HG03432 (cell line): ENCODE measurements at regions not wholly inside any gene's neighbourhood (a gene's known extent, or its start where the extent isn't known, plus 50 kb on each side); places are given as distances from the start of the nearest gene placed in this dataset.
A peak's percentile ranks its signal among the peaks of the same experiment; 100 is the strongest.
"Not testable (repeated sequence)": the region's sequence is repeated elsewhere in the genome, so short reads cannot be mapped to it uniquely, and the experiment has no call there.

Experiments used
- ATAC-seq: cut with Tn5 transposase; IDR thresholded peaks from one replicate; pipeline ENCODE4 v1.9.1; 2021; ENCODE audit warnings: mild to moderate bottlenecking, moderate library complexity; ENCODE audit not compliant: unreplicated experiment

DNA sequence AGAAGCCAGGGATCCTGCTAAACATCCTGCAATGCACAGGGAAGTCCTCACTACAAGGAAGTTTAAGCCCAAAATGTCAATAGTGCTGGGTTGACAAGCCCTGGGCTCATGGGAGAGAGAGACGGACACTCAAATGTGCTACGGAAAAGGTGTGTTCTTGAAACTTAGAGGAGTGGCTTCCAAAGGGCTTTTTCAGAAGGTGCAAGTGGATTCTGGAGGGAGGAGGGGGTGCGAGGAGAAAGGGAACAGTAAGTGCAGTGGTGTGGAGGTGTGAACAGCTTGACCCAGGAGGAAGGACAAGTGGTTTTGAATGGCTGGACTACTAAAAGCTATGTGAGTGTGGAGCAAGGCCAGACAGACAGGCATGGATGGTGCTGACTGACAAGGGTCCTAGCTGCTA lies 50.4 kb upstream of the CECR2 start:
- ATAC-seq, result no peak

DNA sequence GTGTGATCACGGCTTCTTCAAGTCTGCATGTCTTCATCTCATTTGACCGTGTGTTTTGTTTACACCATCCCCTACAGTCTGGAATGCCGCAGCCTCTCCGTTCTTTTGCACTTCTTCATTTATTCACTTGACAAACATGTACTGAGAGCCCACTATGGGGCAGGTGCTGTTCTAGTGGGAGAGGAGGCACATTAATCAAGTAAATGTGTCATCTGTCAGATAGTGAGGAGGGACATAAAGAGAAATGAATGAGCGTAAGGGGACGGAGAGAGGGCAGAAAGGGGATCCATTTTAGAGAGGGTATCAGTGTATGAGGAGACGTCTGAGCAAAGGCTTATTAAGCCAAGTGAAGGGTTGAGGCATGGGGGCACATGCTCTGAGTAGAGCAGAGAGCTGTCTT lies 54.0 kb upstream of the CECR2 start:
- ATAC-seq, result no peak

DNA sequence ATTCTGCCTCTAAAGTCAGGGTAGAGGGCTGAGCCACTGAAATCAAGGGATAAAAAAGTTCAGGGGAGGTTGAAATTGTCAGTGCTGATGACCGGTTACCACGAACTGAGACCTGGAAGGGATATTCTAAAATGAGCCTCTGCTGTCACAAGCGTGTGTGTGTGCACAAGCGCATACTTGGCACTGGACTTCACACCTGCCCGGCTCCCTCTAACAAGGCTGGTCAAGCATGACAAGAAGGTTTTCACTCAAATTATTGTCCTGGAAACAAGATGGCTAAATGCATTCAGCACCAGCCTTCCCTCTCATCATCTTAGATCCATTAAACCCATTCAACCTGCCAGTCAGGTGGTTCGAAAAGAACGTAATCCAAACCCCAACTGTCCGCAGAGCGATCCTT lies 54.8 kb upstream of the CECR2 start:
- ATAC-seq, result no peak

DNA sequence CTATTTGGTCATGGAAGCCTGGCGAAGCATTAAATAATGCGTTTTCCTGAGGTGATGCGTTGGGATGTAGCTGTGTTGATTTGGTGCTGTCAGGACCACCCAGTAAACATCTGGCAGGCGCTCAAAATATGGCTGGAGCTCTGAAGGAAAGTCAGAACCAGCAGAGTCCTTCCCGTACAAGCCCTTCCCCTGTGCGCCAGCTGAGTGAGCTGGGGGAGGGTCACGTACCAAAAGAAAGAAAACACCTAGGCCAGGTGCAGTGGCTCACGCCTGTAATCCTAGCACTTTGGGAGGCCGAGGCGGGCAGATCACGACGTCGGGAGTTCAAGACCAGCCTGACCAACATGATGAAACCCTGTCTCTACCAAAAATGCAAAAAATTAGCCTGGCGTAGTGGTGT lies 55.6 kb upstream of the CECR2 start:
- ATAC-seq, result no peak

DNA sequence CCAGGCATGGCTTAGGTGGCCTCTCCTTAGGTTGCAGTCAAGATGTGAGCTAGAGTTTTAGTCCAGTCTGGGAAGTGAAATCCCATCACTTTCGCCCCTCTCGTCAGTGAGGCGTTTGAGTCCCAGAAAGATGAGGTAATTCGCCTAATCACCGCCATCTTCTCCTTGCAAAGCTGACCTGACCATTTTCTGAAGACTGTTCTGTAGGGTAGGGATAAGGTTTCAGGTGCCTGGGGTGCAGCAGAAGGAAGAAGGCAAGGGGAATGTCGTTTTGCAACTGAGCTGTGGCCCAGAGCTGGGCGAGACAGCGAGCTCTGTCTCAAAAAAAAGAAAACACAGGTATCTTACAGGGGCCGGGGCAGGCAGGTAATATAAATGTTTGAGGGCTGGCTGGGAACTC lies 61.7 kb upstream of the CECR2 start:
- ATAC-seq, result no peak

DNA sequence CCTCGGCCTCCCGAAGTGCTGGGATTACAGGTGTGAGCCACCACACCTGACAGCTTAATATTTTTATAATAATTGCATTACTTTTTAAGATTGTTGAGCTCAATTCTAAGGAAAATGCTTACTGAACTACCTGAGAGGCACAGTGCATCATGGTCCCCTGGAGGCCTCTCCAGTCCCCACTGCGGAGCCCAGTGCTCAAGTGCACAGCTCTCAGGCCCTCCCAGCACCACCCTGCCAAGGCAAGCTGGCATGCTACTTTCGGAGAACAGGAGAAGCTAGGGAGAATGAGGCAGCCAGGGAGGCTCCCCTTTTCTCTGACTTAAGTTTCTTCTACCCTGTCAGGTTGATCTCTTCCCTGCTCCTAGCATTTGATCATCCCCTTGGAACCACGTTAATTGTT lies 64.2 kb upstream of the CECR2 start:
- no peak for ATAC-seq

DNA sequence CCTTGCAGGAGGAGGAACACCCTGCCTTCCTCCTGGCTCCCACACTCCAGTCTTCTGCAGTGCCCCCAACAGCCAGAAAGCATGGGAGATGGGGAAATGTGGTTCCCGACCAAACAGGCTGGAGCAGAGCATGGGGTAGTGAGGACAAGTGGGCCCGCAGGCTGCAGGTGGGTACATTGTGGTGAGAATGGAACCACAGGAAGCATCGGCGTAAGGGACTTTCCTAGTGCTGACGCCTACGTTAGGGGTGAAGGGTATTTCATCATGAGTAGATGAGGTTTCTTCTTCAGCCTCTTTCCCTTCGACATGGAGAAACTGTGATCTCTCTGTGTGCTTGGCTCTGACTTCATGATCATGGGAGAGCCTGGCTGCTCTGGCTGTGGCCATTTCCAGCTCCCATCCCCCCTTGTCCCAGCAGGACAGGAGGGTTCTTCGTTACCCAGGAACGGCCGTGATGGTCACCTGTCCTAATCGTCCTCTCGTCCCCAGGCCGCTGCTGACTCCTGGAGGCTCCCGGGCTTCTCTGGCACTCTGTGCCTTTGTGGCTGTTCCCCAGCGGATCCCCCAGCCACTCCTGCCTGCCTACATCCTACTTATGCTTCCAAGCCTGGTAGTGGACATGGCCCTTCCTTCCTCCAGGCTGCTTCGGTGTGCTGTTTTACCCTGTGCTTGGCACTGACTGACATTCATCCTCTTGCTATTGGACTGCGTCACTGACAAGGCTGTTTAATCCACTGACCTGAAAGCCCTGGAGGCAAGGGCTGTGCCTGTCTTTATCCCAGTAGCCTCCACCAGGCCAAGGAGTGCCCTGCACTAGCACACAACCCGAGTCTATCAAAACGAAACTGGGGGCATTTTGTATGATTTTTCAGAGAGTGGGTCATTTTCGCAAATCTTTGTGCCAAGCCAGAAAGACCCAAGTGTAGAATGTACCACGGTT lies 65.2 kb upstream of the CECR2 start:
- ATAC-seq, result peak; percentile 91

DNA sequence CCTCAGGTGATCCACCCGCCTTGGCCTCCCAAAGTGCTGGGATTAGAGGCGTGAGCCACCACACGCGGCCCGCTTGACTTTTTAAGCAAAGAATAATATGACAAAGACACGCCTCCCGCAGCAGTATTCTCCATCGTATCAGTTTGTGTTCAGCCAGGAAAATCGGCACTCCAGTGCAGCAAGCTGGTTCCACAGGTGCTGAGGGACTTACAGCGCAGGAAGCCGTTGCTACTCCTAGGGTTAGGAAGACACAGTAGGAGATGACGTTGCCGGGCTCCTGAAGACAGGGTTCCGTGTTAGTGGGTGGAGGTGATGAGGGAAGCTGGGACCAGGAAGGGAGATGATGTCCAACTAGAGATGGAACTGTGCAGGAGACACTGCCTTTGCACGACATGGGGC lies 65.8 kb upstream of the CECR2 start:
- no peak for ATAC-seq

DNA sequence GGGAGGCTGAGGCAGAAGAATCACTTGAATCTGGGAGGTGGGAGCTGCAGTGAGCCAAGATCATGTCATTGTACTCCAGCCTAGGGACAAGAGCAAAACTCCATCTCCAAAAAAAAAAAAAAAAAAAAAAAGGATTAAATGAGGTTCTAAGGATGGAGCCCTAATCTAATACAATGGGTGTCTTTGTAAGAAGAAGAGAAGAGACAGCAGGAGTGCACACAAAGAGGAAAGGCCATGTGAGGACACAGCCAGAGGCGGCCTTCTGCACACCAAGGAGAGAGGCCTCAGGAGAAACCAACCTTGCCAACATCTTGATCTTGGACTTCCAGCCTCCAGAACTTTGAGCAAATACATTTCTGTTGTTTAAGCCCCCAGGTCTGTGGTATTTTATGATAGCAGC lies 66.6 kb upstream of the CECR2 start:
- no peak for ATAC-seq

DNA sequence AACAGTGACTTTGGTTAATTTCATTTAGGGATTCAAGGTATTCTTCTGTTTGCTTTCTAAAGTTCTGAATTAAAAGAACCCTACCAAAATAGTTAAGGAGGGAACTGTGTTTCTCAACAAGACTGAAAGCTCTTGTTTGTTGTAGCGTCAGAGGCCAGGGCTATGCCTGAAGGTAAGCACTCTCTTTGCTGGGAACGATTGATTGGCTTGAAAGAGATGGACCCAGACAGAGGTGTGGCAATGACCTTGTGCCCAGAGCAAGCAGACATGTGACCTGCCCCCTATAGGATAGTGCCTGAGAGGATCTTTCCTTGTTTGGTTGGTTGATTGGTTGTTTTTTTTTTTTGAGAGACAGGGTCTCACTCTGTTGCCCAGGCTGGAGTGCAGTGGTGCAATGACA lies 68.3 kb upstream of the CECR2 start:
- no peak for ATAC-seq

DNA sequence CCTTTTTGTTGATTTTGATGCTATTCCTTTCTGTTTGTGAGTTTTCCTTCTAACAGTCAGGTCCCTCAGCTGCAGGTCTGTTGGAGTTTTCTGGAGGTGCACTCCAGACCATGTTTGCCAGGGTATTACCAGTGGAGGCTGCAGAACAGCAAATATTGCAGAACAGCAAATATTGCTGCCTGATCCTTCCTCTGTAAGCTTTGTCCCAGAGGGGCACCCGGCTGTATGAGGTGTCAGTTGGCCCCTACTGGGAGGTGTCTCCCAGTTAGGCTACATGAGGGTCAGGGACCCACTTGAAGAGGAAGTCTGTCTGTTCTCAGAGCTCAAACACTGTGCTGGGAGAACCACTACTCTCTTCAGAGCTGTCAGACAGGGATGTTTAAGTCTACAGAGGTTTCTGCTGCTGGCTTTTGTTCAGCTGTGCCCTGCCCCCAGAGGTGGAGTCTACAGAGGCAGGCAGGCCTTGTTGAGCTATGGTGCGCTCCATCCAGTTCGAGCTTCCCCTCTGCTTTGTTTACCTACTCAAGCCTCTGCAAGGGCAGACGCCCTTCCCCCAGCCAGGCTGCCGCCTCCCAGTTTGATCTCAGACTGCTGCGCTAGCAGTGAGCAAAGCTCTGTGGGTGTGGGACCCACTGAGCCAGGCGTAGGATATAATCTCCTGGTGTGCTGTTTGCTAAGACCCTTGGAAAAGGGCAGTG lies 70.3 kb upstream of the CECR2 start:
- not testable (repeated sequence) for ATAC-seq

DNA sequence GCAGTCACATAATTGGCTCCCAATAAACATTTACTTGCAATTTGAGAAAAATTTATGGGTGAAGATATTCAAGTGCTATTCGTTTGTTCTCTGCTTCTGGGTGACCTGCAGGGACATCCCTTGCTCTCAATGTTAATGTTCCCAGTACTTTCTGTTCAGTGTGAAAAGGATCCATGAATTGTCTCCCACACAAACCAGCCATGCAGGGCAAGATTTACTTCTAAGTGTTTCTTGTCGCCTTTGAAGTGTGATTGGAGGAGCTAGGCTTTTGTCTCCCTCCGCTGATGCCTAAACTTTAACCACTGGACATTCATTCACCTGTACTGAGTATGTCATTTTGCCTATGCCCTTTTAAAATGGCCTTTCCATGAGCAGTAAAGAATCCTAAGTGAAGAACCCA lies 66.4 kb upstream of the ADA2 start:
- no peak for ATAC-seq

DNA sequence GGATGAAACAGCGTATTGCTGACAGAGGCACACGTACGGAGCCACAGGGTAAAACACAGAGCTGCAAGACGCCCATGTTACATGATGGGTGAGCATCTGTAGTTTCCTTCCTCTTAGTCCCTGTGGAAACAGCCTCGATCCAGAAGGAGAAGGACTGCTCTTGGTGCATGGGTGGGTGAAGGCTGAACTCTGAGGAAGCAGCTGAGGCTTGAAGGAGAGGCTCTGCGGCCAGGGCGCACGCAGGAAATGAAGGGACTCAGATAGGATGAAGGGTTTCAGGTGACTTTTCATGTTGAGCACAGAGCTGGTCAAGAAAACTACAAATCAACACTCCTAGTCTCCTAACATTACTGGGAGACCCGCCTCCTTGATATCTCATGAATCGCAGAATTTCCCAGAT lies 65.7 kb upstream of the ADA2 start:
- ATAC-seq, result no peak

DNA sequence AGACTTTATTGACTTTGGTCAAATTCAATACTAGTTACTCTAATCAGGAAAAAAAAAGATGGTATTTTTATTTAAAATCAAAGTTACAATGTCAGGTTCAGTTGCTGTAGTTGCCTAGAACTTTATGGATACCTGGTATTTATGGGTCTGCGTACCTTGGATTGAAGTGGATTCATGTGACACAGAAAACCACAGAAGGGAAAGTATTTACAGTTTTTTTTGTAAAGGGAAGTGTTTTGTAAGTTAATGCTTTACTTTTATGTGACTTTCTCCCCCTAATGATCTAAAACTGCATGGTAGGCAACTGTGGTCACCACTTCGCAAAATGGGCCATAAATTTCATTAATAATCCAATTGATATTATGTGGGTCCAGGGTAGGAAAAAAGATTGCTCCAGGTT lies 65.2 kb upstream of the ADA2 start:
- ATAC-seq, result no peak

DNA sequence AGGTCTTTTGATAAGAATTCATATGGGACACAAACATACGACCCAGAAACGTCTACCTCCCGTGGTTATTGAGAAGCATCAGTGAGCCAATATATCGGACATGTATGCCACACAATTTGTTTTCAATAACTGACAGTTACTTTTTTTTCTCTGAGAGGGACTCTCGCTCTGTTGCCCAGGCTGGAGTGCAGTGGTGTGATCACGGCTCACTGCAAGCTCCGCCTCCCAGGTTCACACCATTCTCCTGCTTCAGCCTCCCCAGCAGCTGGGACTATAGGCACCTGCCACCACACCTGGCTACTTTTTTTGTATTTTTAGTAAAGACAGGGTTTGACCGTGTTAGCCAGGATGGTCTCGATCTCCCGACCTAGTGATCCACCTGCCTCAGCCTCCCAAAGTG lies 64.6 kb upstream of the ADA2 start:
- ATAC-seq, result not testable (repeated sequence)

DNA sequence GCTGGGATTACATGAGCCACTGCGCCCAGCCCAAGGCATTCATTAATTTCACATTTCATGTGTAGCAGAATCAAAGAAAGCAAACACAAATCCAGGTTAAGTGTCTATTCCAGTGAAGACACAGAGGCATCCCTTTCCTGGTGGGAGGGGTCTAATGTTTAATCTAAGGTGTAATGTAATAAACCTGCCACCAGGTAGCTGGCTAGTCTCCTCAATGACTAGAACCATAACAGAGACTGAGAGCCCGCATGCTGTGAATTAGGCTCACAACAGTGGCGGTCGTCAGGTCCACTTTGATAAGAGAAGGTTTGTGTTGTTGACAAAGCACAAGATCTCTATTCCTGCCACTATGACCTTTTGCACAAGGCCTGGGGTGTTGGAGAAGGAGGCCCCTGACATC lies 64.2 kb upstream of the ADA2 start:
- ATAC-seq, result no peak

DNA sequence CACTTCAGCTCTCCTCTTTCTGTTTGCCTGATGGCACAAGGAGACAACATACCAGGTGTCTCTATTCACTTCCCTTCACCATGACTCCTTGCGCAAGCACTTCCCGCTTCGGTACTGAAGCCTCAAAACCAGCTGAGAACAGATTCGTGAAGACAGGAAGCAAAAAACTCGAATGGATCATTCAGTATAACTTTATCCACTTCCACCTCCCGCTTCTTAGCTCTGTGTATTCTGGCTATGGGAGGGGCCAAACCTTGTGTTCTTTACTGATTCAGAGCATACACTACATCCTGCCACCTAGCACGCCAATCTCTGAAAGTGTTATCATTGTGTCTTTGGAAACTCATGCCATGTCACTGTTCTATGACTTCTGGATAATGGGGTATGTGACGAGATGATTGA lies 62.2 kb upstream of the ADA2 start:
- no peak for ATAC-seq

DNA sequence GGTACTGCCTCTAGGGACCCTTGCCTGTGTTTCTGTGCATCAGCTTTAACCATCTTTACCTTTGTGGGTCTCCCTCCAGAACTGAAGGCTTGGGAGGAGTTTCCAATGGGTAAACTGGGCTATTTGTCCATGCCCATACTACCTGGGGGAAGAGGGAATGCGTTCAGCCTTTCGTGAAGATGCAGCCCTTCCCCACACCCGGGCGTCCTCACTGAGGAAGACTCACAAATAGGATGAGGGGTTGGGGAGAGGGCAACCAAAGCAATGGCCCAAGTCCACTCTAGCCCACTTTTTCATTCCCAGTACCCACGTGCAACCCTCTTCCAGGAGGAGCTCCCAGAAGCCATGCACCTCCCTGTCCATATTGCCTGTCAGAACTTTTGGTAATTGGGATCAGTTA lies 61.8 kb upstream of the ADA2 start:
- no peak for ATAC-seq

DNA sequence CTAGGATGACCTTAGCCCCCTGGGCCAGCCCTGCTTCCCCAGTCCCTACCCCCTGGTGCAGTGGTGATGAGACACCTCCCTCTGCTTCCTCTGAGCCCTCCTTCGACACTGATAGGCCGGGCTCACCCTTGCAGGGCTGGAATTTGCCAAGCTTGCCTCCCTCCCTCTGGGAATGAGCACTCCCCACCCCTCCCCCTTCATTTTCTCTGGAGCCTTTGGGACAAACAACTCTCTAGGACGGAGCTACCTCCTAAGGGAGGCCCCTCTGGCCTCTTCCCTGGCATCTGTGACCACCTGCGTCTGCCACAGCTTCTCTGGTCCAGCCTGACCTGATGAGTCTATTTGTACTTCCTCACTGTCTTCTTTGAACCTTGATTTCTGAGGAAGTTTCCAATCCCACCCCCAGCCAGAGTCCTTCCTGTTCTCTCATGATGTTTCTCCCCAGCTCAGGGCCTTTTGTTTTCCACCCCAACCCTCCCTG lies 53.3 kb upstream of the ADA2 start:
- no peak for ATAC-seq

DNA sequence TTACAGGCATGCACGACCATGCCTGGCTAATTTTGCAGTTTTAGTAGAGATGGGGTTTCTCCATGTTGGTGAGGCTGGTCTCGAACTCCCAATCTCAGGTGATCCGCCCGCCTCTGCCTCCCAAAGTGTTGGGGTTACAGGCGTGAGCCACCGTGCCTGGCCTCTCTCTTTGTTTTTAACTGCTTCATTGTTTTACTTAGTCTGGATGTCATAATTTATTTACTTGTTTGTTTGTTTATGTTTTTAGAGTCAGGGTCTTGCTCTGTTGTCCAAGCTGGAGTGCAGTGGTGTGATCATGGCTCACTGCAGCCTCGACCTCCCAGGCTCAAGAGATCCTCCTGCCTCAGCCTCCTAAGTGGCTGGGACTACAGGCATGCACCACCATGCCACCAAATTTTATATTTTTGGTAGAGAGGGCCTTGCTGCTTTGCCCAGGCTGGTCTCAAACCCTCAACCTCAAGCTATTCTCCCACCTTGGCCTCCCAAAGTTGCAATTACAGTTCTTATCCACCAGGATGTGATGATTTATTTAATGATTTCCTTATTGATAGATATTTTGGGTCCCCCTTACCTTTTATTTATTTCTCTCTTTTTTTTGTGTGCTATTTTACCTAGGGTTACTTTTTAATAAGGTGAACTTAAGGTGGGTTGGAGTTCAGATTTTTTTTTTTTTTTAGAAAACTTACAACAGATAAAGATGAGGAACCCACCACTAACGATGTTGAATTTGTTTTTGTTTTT lies 52.6 kb upstream of the ADA2 start:
- ATAC-seq, result no peak

DNA sequence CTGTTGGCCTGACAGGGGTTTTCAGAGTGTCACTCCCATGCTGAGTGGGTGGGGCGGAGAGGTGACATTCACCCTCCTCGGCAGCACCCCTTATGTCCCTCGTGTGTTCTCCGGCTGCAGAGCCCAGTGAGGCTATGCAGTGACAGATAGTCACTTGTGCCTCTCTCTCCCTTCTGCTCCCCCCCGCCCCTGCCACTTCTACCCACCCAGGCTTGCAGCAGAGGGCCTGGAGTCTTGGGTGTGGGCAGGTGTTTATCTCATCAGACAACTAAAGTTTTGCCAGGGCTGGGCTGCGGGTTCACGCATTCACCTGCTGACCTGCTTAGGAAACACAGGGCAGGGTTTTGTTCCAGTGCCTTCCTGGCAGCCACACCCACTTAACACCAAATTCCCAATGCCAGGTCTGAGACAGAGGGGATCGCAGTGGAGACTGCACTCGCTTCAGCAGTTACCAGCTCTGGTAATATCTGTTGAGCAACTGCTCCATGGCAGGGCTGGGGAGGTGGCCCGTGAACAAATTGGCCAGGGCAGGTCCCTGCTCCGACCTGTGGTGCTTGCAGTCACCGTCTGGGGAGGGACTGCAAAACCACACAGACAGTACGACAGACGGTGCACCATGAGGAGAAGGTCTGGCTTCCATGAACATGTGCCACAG lies 50.5 kb upstream of the ADA2 start:
- no peak for ATAC-seq
